ENCODE measurements at regions not wholly inside any gene's neighbourhood (a gene's known extent, or its start where the extent isn't known, plus 50 kb on each side); places are given as distances from the start of the nearest gene placed in this dataset.
"Not testable (repeated sequence)": the region's sequence is repeated elsewhere in the genome, so short reads cannot be mapped to it uniquely, and the experiment has no call there.

GRCh38 chr13:62781866-62782265 is 1366.2 kb upstream of the PCDH20 start:
- DNase-seq: no peak

GRCh38 chr13:62779161-62779560 is 1363.5 kb upstream of the PCDH20 start:
- no peak for DNase-seq

- DNase-seq: no peak
These were observed 1351.8 kb upstream of the PCDH20 start for GRCh38 chr13:62767473-62767872.

- no peak for DNase-seq
These were observed 1345.1 kb upstream of the PCDH20 start for GRCh38 chr13:62760724-62761123.

GRCh38 chr13:62747629-62748028 is 1332.0 kb upstream of the PCDH20 start:
- DNase-seq: no peak

GRCh38 chr13:62747152-62747551 is 1331.5 kb upstream of the PCDH20 start:
- DNase-seq: no peak

GRCh38 chr13:62729746-62730145 is 1314.1 kb upstream of the PCDH20 start:
- not testable (repeated sequence) for DNase-seq

- no peak for DNase-seq
These were observed 1306.2 kb upstream of the PCDH20 start for GRCh38 chr13:62721893-62722292.

- not testable (repeated sequence) for DNase-seq
These were observed 1296.3 kb upstream of the PCDH20 start for GRCh38 chr13:62711948-62712347.

- DNase-seq: no peak
These were observed 1295.1 kb upstream of the PCDH20 start for GRCh38 chr13:62710787-62711186.

GRCh38 chr13:62706048-62706447 is 1290.4 kb upstream of the PCDH20 start:
- no peak for DNase-seq

- DNase-seq: no peak
These were observed 1289.2 kb upstream of the PCDH20 start for GRCh38 chr13:62704875-62705274.

GRCh38 chr13:62702502-62702901 is 1286.9 kb upstream of the PCDH20 start:
- no peak for DNase-seq

GRCh38 chr13:62697701-62698100 is 1282.1 kb upstream of the PCDH20 start:
- no peak for DNase-seq

- DNase-seq: no peak
These were observed 1280.8 kb upstream of the PCDH20 start for GRCh38 chr13:62696490-62696889.

- no peak for DNase-seq
These were observed 1272.1 kb upstream of the PCDH20 start for GRCh38 chr13:62687732-62688131.

GRCh38 chr13:62684359-62684758 is 1268.7 kb upstream of the PCDH20 start:
- no peak for DNase-seq

- no peak for DNase-seq
These were observed 1267.1 kb upstream of the PCDH20 start for GRCh38 chr13:62682788-62683187.

GRCh38 chr13:62678039-62678438 is 1262.4 kb upstream of the PCDH20 start:
- DNase-seq: no peak

GRCh38 chr13:62663767-62664166 is 1248.1 kb upstream of the PCDH20 start:
- no peak for DNase-seq

- DNase-seq: no peak
These were observed 1243.7 kb upstream of the PCDH20 start for GRCh38 chr13:62659365-62659764.

- no peak for DNase-seq
These were observed 1237.7 kb upstream of the PCDH20 start for GRCh38 chr13:62653371-62653770.

GRCh38 chr13:62643799-62644524 is 1228.3 kb upstream of the PCDH20 start:
- DNase-seq: no peak

GRCh38 chr13:62643007-62643483 is 1227.4 kb upstream of the PCDH20 start:
- no peak for DNase-seq

- DNase-seq: no peak
These were observed 1219.5 kb upstream of the PCDH20 start for GRCh38 chr13:62635161-62635560.

Measured in 8988T (cell line).